ENCODE measurements at regions not wholly inside any gene's neighbourhood (a gene's known extent, or its start where the extent isn't known, plus 50 kb on each side); places are given as distances from the start of the nearest gene placed in this dataset.

- TF ChIP-seq, protein P1, sequence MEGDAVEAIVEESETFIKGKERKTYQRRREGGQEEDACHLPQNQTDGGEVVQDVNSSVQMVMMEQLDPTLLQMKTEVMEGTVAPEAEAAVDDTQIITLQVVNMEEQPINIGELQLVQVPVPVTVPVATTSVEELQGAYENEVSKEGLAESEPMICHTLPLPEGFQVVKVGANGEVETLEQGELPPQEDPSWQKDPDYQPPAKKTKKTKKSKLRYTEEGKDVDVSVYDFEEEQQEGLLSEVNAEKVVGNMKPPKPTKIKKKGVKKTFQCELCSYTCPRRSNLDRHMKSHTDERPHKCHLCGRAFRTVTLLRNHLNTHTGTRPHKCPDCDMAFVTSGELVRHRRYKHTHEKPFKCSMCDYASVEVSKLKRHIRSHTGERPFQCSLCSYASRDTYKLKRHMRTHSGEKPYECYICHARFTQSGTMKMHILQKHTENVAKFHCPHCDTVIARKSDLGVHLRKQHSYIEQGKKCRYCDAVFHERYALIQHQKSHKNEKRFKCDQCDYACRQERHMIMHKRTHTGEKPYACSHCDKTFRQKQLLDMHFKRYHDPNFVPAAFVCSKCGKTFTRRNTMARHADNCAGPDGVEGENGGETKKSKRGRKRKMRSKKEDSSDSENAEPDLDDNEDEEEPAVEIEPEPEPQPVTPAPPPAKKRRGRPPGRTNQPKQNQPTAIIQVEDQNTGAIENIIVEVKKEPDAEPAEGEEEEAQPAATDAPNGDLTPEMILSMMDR (IDR thresholded peaks at IDR 0.05), result no peak
- TF ChIP-seq POLR2A (IDR thresholded peaks at IDR 0.05), result no peak
Observed at GRCh38 chr1:56061824-56062223, 517.5 kb downstream of the PLPP3 start.

Measured in testis (tissue), 2 donors.